ENCODE measurements at regions not wholly inside any gene's neighbourhood (a gene's known extent, or its start where the extent isn't known, plus 50 kb on each side); places are given as distances from the start of the nearest gene placed in this dataset.

DNA sequence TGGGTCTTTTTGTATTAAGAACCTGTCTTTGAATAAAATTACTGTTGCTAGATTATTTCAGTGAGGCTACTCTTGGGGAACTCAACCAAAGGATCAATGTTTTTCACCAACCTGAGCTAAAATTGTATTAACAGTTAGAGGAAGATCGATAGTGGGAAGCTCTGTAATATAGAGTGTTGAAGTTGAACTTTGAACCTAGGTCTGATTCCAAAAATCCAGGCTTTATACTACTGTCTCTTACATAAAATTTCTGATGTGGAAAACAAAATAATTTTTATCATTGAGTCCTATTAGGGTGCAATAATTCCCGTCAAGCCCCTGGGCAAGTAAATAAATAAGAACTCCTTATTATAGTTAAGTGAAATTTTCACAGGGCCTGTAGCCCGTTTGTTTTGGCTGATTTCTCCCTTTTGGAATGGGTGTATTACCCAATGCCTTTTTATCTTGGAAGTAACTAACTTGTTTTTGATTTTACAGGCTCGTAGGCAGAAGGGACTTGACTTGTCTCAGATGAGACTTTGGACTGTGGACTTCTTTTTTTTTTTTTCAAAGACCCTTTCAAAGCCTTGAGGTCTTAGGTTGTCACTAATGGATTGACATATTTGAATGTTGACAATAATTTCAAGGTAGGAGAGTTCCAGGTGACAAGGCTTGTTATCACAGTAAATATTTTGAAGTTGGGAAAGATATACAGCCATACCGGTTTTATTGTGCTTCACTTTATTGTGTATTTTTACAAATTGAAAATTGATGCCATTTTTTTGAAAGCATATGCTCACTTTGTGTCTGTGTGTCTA is 276.1 kb downstream of the NFKBIZ start:
- Histone ChIP-seq H3K4me3 (ENCODE audit: low read depth in 2 of 2, low read length in 1 of 2) (no peak overlapping the region), H3K27me3 (ENCODE audit: insufficient read depth) (no peaks in the 10 kb centered on the region), H3K9me2 (no peaks in the 10 kb centered on the region), H3K4me2 (no peak overlapping the region), H2AFZ (ENCODE audit: low read depth) (no peak overlapping the region), H3K4me1 (ENCODE audit: control insufficient read depth in 1 of 2, insufficient read depth in 2 of 2, low read depth in 1 of 2, low read length in 1 of 2) (peaks cover 0 to 5% of the 10 kb centered on the region in 2 experiments; a peak in 1 of 4 replicates), H3K36me3 (replicated peaks in 1 of 2; ENCODE audit: control insufficient read depth in 1 of 2, insufficient read depth in 2 of 2, low read length in 1 of 2) (no peaks in the 10 kb centered on the region), H3K9me3 (peaks cover 14% of the 10 kb centered on the region; the same call in 1 of the 2 replicates), H4K20me1 (ENCODE audit: insufficient read depth) (no peaks in the 10 kb centered on the region), H3K9ac (no peak overlapping the region), H3K27ac (ENCODE audit: low read depth in 2 of 2, low read length in 1 of 2) (peak overlapping the region in 1 of 2 experiments; percentile 60; a peak in 2 of 4 replicates), H3F3A (replicated peaks; ENCODE audit: insufficient read depth) (peaks cover 18% of the 10 kb centered on the region), H3K79me2 (ENCODE audit: insufficient read depth) (no peaks in the 10 kb centered on the region)
- no peak for DNase-seq
- TF ChIP-seq POLR2AphosphoS5 (IDR thresholded peaks at IDR 0.05; ENCODE audit: low read depth, low read length) (no peak), FOXM1 (IDR thresholded peaks at IDR 0.05; ENCODE audit: low read depth) (no peak)
- TF ChIP-seq, protein P1, sequence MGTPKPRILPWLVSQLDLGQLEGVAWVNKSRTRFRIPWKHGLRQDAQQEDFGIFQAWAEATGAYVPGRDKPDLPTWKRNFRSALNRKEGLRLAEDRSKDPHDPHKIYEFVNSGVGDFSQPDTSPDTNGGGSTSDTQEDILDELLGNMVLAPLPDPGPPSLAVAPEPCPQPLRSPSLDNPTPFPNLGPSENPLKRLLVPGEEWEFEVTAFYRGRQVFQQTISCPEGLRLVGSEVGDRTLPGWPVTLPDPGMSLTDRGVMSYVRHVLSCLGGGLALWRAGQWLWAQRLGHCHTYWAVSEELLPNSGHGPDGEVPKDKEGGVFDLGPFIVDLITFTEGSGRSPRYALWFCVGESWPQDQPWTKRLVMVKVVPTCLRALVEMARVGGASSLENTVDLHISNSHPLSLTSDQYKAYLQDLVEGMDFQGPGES (IDR thresholded peaks at IDR 0.05; ENCODE audit: low read depth, low read length), result no peak
- WGBS (ENCODE audit: low lambda C conversion rate), result 89% methylated on average over 5 of the region's 5 CpGs
- ChIA-PET POLR2A (no interaction called here), CTCF (no interaction called here)

DNA sequence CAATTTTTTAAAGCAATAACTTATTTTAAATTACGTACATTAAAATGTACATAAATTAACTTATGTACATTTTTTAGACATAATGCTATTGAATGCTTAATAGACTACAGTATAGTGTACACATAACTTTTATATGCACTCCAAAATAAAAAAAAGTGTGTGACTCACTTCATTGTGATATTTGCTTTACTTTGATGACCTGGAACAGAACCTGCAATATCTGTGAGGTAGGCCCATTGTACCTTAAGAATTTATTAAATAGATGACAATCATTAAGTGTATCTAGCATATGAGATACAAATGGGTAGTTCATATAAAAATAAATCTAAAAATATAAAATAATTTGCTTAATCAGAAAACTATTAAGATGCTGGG is 276.7 kb downstream of the NFKBIZ start:
- no peak for TF ChIP-seq JUND (IDR thresholded peaks at IDR 0.05)
- TF ChIP-seq CHD2 (IDR thresholded peaks at IDR 0.05; ENCODE audit: low read length, partially characterized antibody), result no peak
- TF ChIP-seq RCOR1 (IDR thresholded peaks at IDR 0.05; ENCODE audit: low read length), result no peak
- no peak for TF ChIP-seq NRF1 (IDR thresholded peaks at IDR 0.05; ENCODE audit: low read depth, low read length)
- no peak for TF ChIP-seq TEAD4 (IDR thresholded peaks at IDR 0.05; ENCODE audit: borderline replicate concordance, insufficient read depth)
- no peak for TF ChIP-seq TCF12 (IDR thresholded peaks at IDR 0.05)
- TF ChIP-seq FOXJ3 (CRISPR knock-in tag; IDR thresholded peaks at IDR 0.05), result no peak
- TF ChIP-seq, protein P1 (IDR thresholded peaks at IDR 0.05; ENCODE audit: low read depth, low read length), result no peak
- ChIA-PET POLR2A (no interaction called here), CTCF (no interaction called here)
- DNase-seq, result no peak
- H3F3A ChIP-seq (replicated peaks; ENCODE audit: insufficient read depth), result peaks cover 22% of the 10 kb centered on the region
- no peaks in the 10 kb centered on the region for H4K20me1 ChIP-seq (ENCODE audit: insufficient read depth)
- H3K4me1 ChIP-seq (ENCODE audit: control insufficient read depth in 1 of 2, insufficient read depth in 2 of 2, low read depth in 1 of 2, low read length in 1 of 2), result peaks cover 0 to 8% of the 10 kb centered on the region in 2 experiments; a peak in 1 of 4 replicates
- H3K36me3 ChIP-seq (replicated peaks in 1 of 2; ENCODE audit: control insufficient read depth in 1 of 2, insufficient read depth in 2 of 2, low read length in 1 of 2), result no peaks in the 10 kb centered on the region
- H3K79me2 ChIP-seq (ENCODE audit: insufficient read depth), result no peaks in the 10 kb centered on the region
- no peak overlapping the region for H3K4me2 ChIP-seq
- H3K9ac ChIP-seq, result no peak overlapping the region
- no peak overlapping the region for H3K4me3 ChIP-seq (ENCODE audit: low read depth in 2 of 2, low read length in 1 of 2)
- no peak overlapping the region for H2AFZ ChIP-seq (ENCODE audit: low read depth)
- H3K27ac ChIP-seq (ENCODE audit: low read depth in 2 of 2, low read length in 1 of 2), result no peak overlapping the region
- no peaks in the 10 kb centered on the region for H3K27me3 ChIP-seq (ENCODE audit: insufficient read depth)
- H3K9me3 ChIP-seq, result peaks cover 14% of the 10 kb centered on the region; the same call in 1 of the 2 replicates
- 91% methylated on average over 1 of the region's 1 CpG for WGBS (ENCODE audit: low lambda C conversion rate)
- H3K9me2 ChIP-seq, result no peaks in the 10 kb centered on the region
